Left renal cortex interstitium (tissue), 4 donors: ENCODE measurements at regions not wholly inside any gene's neighbourhood (a gene's known extent, or its start where the extent isn't known, plus 50 kb on each side); places are given as distances from the start of the nearest gene placed in this dataset.
A peak's percentile ranks its signal among the peaks of the same experiment; 100 is the strongest.
"Not testable (repeated sequence)": the region's sequence is repeated elsewhere in the genome, so short reads cannot be mapped to it uniquely, and the experiment has no call there.

ENCODE experiments used
- DNase-seq, 4 donors: peaks; one replicate each; pipeline ENCODE4 v3.0.0-alpha.2; 2013; ENCODE audit warnings: low read depth in 4 of 4, low spot score in 2 of 4, missing footprints in 1 of 4

- DNase-seq = not testable (repeated sequence)
Observed at GRCh38 chr2:16235291-16235690, 294.9 kb downstream of the MYCN start.

- no peak for DNase-seq
Observed at GRCh38 chr2:16228951-16229350, 288.6 kb downstream of the MYCN start.

GRCh38 chr2:16228471-16228870 lies 288.1 kb downstream of the MYCN start:
- DNase-seq = no peak

- no peak for DNase-seq
Observed at GRCh38 chr2:16227811-16228462, 287.6 kb downstream of the MYCN start.

GRCh38 chr2:16226943-16227664 lies 286.8 kb downstream of the MYCN start:
- DNase-seq = no peak

- no peak for DNase-seq
Observed at GRCh38 chr2:16226381-16226780, 286.0 kb downstream of the MYCN start.

GRCh38 chr2:16225545-16225944 lies 285.2 kb downstream of the MYCN start:
- no peak for DNase-seq

GRCh38 chr2:16225071-16225470 lies 284.7 kb downstream of the MYCN start:
- no peak for DNase-seq

- DNase-seq = no peak
Observed at GRCh38 chr2:16224298-16225045, 284.1 kb downstream of the MYCN start.

GRCh38 chr2:16223841-16224177 lies 283.5 kb downstream of the MYCN start:
- DNase-seq = no peak

GRCh38 chr2:16223161-16223840 lies 283.0 kb downstream of the MYCN start:
- DNase-seq = peak in 1 of 4 donors; percentile 36

- no peak for DNase-seq
Observed at GRCh38 chr2:16222326-16222725, 282.0 kb downstream of the MYCN start.

- no peak for DNase-seq
Observed at GRCh38 chr2:16221461-16222010, 281.2 kb downstream of the MYCN start.

- no peak for DNase-seq
Observed at GRCh38 chr2:16219292-16219975, 279.1 kb downstream of the MYCN start.

- no peak for DNase-seq
Observed at GRCh38 chr2:16218625-16219024, 278.3 kb downstream of the MYCN start.

GRCh38 chr2:16218161-16218560 lies 277.8 kb downstream of the MYCN start:
- no peak for DNase-seq

GRCh38 chr2:16217741-16218140 lies 277.4 kb downstream of the MYCN start:
- not testable (repeated sequence) for DNase-seq

GRCh38 chr2:16217291-16217690 lies 276.9 kb downstream of the MYCN start:
- DNase-seq = no peak

GRCh38 chr2:16216558-16216945 lies 276.2 kb downstream of the MYCN start:
- DNase-seq = no peak

- peak in 1 of 4 donors; percentile 17 for DNase-seq
Observed at GRCh38 chr2:16215902-16216557, 275.7 kb downstream of the MYCN start.
